ENCODE measurements at regions not wholly inside any gene's neighbourhood (a gene's known extent, or its start where the extent isn't known, plus 50 kb on each side); places are given as distances from the start of the nearest gene placed in this dataset.

DNA sequence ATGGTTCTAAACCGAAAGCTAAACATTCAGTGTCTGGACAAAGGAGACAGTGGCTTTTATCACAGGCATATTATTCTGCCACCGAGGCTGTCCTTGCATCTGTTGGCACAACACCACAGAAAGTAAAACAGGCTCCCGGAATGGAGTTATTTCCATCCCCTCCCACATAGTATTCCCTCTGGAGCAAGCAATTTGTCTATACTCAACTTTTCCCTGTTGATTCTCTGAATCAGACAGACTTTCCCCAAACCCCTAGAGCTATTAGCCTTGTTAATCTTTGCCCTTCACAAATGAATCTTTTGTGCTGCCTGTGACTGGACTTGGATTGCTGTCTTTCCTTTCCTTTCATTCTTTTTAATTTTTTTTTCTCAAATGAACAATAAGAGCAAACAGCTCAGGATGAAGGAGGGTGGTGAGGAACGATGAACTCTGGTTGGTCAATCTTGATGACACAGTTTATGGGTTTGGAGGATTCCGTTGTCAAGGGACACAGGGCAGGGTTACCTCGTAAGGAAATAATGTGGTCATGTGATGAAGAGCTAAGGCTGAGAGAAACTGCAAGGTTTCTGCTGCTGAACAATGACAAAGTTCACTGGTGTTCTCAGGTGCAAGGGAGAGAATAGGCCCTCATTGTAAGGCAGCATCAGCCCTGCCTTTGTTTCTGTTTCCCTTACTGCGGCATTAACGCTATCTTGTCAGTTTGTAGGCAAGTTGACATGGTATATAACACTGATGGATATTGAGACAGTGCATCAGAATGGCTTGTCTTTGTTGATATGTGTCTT, 275.0 kb upstream of the BMP2 start:
- 83% methylated on average over 8 of the region's 8 CpGs for WGBS
- H3K4me1 ChIP-seq (ENCODE audit: control insufficient read depth in 2 of 2, insufficient read depth in 2 of 2, low read length in 2 of 2), result no peaks in the 10 kb centered on the region
- no peaks in the 10 kb centered on the region for H3K36me3 ChIP-seq (ENCODE audit: control insufficient read depth in 2 of 2, insufficient read depth in 2 of 2, low read length in 1 of 2)
- no peak overlapping the region for H3K4me3 ChIP-seq (ENCODE audit: low read length in 2 of 2)
- no peaks in the 10 kb centered on the region for H3K27me3 ChIP-seq (ENCODE audit: control insufficient read depth in 2 of 2, insufficient read depth in 1 of 2, low read length in 1 of 2)
- H3K27ac ChIP-seq (ENCODE audit: low read depth in 1 of 2, low read length in 1 of 2), result no peak overlapping the region
- no peaks in the 10 kb centered on the region for H3K9me3 ChIP-seq (ENCODE audit: control insufficient read depth in 2 of 2, insufficient read depth in 1 of 2, low read length in 1 of 2)
- DNase-seq (ENCODE audit: low read depth in 6 of 9, low spot score in 9 of 9), result no peak

DNA sequence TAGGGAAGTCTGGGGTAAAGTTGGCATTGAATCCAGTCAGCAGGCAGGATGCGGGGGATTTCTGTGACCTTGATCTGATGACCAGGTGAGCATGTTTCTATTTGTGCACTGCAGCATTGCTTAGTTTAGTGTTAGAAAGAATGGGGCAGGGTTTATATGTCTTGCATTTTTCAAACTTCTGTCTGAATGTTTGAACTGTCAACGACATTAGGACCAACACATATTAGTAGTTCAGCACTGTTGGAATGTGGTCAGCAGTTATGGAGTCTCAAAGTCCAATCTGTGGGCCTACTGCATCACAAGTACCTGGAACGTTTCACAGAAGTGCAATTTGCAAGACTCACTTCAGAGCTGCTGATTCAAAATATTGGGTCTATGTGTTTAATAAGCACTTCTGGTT, 276.6 kb upstream of the BMP2 start:
- Histone ChIP-seq H3K4me1 (ENCODE audit: control insufficient read depth in 2 of 2, insufficient read depth in 2 of 2, low read length in 2 of 2) (no peaks in the 10 kb centered on the region), H3K4me3 (ENCODE audit: low read length in 2 of 2) (no peak overlapping the region), H3K9me3 (ENCODE audit: control insufficient read depth in 2 of 2, insufficient read depth in 1 of 2, low read length in 1 of 2) (no peaks in the 10 kb centered on the region), H3K36me3 (ENCODE audit: control insufficient read depth in 2 of 2, insufficient read depth in 2 of 2, low read length in 1 of 2) (no peaks in the 10 kb centered on the region), H3K27me3 (ENCODE audit: control insufficient read depth in 2 of 2, insufficient read depth in 1 of 2, low read length in 1 of 2) (no peaks in the 10 kb centered on the region), H3K27ac (ENCODE audit: low read depth in 1 of 2, low read length in 1 of 2) (no peak overlapping the region)
- DNase-seq (ENCODE audit: low read depth in 6 of 9, low spot score in 9 of 9), result no peak
- WGBS, result 88% methylated on average over 3 of the region's 3 CpGs

DNA sequence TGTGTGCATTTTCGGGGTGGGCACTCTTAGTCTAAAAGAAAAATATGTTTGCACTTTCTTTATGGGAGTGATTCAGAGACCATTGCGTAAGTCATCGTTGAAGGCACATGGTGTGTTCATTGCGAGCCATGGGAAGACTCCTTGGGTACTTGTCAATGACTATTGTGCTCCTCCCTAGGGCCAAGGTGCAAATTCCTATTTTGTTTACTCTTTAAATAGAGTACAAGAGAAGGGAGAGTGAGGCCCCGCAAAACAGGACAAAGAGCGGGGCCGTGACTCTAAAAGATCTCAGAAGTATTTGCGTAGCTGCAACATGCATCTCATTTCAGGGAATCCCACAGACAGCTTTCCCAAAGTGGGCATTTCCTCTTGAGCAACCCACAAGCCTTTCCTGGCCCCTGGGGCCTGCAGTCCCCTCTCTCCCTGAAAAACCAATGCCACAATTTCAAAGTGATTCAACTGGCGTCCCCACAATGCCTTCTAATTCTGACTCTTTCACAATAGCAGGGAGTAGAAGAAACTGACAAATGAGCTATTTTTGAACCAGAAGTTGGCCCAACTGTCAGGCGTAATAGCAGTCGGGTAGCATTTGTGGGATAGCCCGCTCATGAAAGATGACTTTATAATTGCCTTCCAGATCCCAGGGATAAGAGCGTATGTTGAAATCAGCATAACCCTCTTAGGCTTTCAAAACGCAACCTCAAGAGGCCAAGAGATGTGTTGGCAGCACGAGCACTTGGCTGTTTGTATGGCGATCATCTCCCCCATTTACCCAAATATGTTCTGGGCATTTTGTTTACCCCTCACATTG, 277.9 kb upstream of the BMP2 start:
- H3K27ac ChIP-seq (ENCODE audit: low read depth in 1 of 2, low read length in 1 of 2), result no peak overlapping the region
- no peak overlapping the region for H3K4me3 ChIP-seq (ENCODE audit: low read length in 2 of 2)
- no peaks in the 10 kb centered on the region for H3K36me3 ChIP-seq (ENCODE audit: control insufficient read depth in 2 of 2, insufficient read depth in 2 of 2, low read length in 1 of 2)
- no peaks in the 10 kb centered on the region for H3K9me3 ChIP-seq (ENCODE audit: control insufficient read depth in 2 of 2, insufficient read depth in 1 of 2, low read length in 1 of 2)
- no peak for DNase-seq (ENCODE audit: low read depth in 6 of 9, low spot score in 9 of 9)
- 74% methylated on average over 16 of the region's 16 CpGs for WGBS
- H3K4me1 ChIP-seq (ENCODE audit: control insufficient read depth in 2 of 2, insufficient read depth in 2 of 2, low read length in 2 of 2), result no peaks in the 10 kb centered on the region
- no peaks in the 10 kb centered on the region for H3K27me3 ChIP-seq (ENCODE audit: control insufficient read depth in 2 of 2, insufficient read depth in 1 of 2, low read length in 1 of 2)

DNA sequence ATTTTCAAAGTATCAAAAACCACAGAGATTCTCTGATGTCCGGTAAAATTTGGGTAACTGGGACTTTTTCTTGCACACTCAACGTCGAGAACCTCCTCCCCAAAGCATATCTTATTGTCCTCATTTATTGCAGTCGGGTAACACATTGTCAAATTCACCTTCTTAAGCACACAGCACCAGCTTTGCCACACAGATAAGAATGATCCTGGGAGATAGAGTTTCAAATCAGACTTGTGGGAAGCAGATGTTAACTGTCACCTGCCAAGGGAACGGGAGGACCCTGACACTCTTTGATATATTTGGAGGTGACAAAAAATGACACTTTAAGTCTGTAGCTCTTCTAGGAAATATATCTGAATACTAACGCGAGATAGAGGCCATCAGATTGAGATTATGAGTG, 282.1 kb upstream of the BMP2 start:
- H3K9me3 ChIP-seq (ENCODE audit: control insufficient read depth in 2 of 2, insufficient read depth in 1 of 2, low read length in 1 of 2), result no peaks in the 10 kb centered on the region
- H3K27me3 ChIP-seq (ENCODE audit: control insufficient read depth in 2 of 2, insufficient read depth in 1 of 2, low read length in 1 of 2), result no peaks in the 10 kb centered on the region
- no peak overlapping the region for H3K4me3 ChIP-seq (ENCODE audit: low read length in 2 of 2)
- 82% methylated on average over 7 of the region's 7 CpGs for WGBS
- H3K27ac ChIP-seq (ENCODE audit: low read depth in 1 of 2, low read length in 1 of 2), result no peak overlapping the region
- no peaks in the 10 kb centered on the region for H3K4me1 ChIP-seq (ENCODE audit: control insufficient read depth in 2 of 2, insufficient read depth in 2 of 2, low read length in 2 of 2)
- DNase-seq (ENCODE audit: low read depth in 6 of 9, low spot score in 9 of 9), result no peak
- no peaks in the 10 kb centered on the region for H3K36me3 ChIP-seq (ENCODE audit: control insufficient read depth in 2 of 2, insufficient read depth in 2 of 2, low read length in 1 of 2)

DNA sequence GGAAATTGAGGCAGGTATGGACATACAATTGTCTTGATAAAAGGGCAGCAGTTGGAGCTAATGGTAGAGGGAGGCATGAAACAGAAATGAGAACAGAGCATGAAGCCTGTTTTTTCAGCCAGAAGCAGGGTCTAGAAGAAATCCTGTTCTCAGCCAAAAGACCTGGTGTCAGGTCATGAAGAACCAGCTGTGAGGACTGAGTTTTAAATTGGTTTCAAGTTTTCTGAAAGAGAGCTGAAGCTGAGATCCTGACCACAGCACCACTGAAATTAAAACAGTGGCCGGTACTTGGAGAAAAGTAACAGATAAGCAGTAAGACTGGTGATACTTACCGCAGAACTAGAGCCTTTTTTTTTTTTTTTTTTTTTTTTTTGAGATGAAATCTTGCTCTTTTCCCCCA, 283.8 kb upstream of the BMP2 start:
- DNase-seq (ENCODE audit: low read depth in 6 of 9, low spot score in 9 of 9), result no peak
- H3K4me3 ChIP-seq (ENCODE audit: low read length in 2 of 2), result no peak overlapping the region
- H3K4me1 ChIP-seq (ENCODE audit: control insufficient read depth in 2 of 2, insufficient read depth in 2 of 2, low read length in 2 of 2), result no peaks in the 10 kb centered on the region
- no peak overlapping the region for H3K27ac ChIP-seq (ENCODE audit: low read depth in 1 of 2, low read length in 1 of 2)
- H3K36me3 ChIP-seq (ENCODE audit: control insufficient read depth in 2 of 2, insufficient read depth in 2 of 2, low read length in 1 of 2), result no peaks in the 10 kb centered on the region
- H3K9me3 ChIP-seq (ENCODE audit: control insufficient read depth in 2 of 2, insufficient read depth in 1 of 2, low read length in 1 of 2), result no peaks in the 10 kb centered on the region
- WGBS, result 96% methylated on average over 2 of the region's 2 CpGs
- no peaks in the 10 kb centered on the region for H3K27me3 ChIP-seq (ENCODE audit: control insufficient read depth in 2 of 2, insufficient read depth in 1 of 2, low read length in 1 of 2)

DNA sequence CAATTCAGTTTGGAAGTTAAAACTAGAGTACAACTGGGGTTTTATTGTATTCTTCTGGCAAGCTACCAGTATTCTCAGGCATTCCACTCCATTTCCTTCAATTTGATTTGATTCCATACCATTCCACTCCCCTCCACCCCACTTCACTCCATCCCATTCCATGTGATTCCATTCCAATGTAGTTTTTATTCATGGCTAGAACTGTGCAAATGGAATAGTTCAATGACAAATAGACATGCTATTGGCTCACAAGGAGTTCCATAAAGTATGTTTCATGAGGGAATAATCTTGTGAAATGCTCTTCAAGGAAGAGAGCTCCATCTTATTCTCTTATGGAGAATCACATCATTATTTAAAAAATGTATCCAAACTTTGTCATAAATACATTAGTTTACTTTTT, 285.0 kb upstream of the BMP2 start:
- no peaks in the 10 kb centered on the region for H3K4me1 ChIP-seq (ENCODE audit: control insufficient read depth in 2 of 2, insufficient read depth in 2 of 2, low read length in 2 of 2)
- no peak for DNase-seq (ENCODE audit: low read depth in 6 of 9, low spot score in 9 of 9)
- H3K9me3 ChIP-seq (ENCODE audit: control insufficient read depth in 2 of 2, insufficient read depth in 1 of 2, low read length in 1 of 2), result no peaks in the 10 kb centered on the region
- H3K4me3 ChIP-seq (ENCODE audit: low read length in 2 of 2), result no peak overlapping the region
- no peaks in the 10 kb centered on the region for H3K36me3 ChIP-seq (ENCODE audit: control insufficient read depth in 2 of 2, insufficient read depth in 2 of 2, low read length in 1 of 2)
- no peaks in the 10 kb centered on the region for H3K27me3 ChIP-seq (ENCODE audit: control insufficient read depth in 2 of 2, insufficient read depth in 1 of 2, low read length in 1 of 2)
- no peak overlapping the region for H3K27ac ChIP-seq (ENCODE audit: low read depth in 1 of 2, low read length in 1 of 2)

DNA sequence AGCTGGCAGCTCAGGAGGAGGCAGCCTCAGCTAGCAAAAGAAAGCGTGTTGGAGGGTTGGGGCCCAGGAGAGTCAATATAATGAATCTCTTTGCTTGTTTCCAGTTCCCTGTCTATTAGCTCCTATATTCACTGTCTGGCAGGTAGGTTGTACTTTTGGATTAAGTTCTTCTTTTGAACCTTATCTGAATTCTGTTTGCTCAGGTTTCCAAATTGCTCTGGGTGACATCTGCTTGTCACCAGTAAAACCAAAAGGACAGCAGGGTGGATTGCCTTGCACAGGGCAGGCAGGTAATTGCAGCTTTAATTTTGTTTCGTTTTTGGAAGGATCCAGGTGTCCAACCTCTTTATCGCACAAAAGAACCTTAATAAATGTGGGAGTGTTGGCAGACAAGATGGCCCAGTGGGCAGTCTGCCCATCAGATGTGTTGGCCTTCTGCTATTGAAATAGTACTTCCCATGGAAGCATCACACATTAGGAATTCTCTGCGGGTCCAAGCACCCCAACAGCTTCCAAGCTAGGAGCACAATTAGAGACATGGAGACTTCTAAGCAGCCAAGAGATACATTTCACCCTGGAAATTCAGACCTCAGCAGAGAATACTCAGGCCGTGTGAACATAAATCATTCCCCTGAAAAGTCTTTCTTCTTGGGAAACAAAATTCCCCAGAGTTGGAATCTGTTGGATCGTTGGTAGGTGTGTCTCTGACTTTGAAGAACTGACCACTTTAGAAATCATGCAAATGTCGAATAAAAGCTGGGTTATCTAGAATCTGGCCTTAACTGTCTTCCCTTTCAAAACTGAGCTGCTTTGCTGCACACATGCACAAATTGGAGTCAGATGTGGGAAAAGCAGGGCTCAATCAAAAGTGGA, 286.9 kb upstream of the BMP2 start:
- no peak for DNase-seq (ENCODE audit: low read depth in 6 of 9, low spot score in 9 of 9)
- WGBS, result 92% methylated on average over 7 of the region's 7 CpGs
- H3K9me3 ChIP-seq (ENCODE audit: control insufficient read depth in 2 of 2, insufficient read depth in 1 of 2, low read length in 1 of 2), result no peaks in the 10 kb centered on the region
- no peak overlapping the region for H3K4me3 ChIP-seq (ENCODE audit: low read length in 2 of 2)
- no peaks in the 10 kb centered on the region for H3K27me3 ChIP-seq (ENCODE audit: control insufficient read depth in 2 of 2, insufficient read depth in 1 of 2, low read length in 1 of 2)
- H3K4me1 ChIP-seq (ENCODE audit: control insufficient read depth in 2 of 2, insufficient read depth in 2 of 2, low read length in 2 of 2), result no peaks in the 10 kb centered on the region
- H3K27ac ChIP-seq (ENCODE audit: low read depth in 1 of 2, low read length in 1 of 2), result no peak overlapping the region
- no peaks in the 10 kb centered on the region for H3K36me3 ChIP-seq (ENCODE audit: control insufficient read depth in 2 of 2, insufficient read depth in 2 of 2, low read length in 1 of 2)

DNA sequence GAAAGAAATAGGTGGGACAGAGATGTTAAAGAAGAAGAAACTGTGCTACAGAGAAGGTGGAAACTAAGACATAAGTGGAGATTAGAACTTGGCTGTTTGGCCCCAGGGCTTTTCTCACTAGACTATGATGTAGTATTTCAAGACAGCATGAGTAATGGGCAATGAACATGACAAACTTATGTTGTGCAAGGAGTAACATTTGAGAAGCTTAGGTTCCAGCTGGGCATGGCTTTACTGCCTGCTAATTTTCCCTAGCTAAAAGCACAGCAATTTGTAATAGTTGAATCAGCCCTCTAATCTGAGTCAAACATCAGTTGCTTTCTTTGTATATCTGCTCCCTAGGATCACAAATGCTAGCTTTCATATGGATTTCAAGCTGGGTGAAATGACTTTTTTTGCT, 294.3 kb upstream of the BMP2 start:
- no peaks in the 10 kb centered on the region for H3K36me3 ChIP-seq (ENCODE audit: control insufficient read depth in 2 of 2, insufficient read depth in 2 of 2, low read length in 1 of 2)
- no peak overlapping the region for H3K4me3 ChIP-seq (ENCODE audit: low read length in 2 of 2)
- no peak for DNase-seq (ENCODE audit: low read depth in 6 of 9, low spot score in 9 of 9)
- no peak overlapping the region for H3K27ac ChIP-seq (ENCODE audit: low read depth in 1 of 2, low read length in 1 of 2)
- H3K9me3 ChIP-seq (ENCODE audit: control insufficient read depth in 2 of 2, insufficient read depth in 1 of 2, low read length in 1 of 2), result no peaks in the 10 kb centered on the region
- H3K27me3 ChIP-seq (ENCODE audit: control insufficient read depth in 2 of 2, insufficient read depth in 1 of 2, low read length in 1 of 2), result no peaks in the 10 kb centered on the region
- no peaks in the 10 kb centered on the region for H3K4me1 ChIP-seq (ENCODE audit: control insufficient read depth in 2 of 2, insufficient read depth in 2 of 2, low read length in 2 of 2)

DNA sequence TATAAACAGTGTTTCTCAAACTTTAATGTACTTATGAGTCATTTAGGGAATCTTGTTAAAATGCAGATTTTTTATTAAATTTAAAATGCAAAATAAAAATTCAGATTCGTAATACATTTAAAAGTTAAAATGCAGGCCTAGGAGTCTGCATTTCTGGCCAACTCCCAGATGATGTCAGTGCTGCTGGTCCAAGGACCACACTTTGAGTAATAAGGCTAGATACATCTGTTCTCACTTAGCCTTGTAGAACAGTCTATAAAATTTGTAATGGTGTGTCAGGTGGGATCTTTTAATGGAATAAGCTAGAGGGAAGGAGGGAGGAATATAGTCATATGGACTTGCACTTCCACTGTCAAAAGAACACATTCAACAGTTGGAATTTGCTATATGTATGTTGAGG, 295.6 kb upstream of the BMP2 start:
- Histone ChIP-seq H3K4me3 (ENCODE audit: low read length in 2 of 2) (no peak overlapping the region), H3K9me3 (ENCODE audit: control insufficient read depth in 2 of 2, insufficient read depth in 1 of 2, low read length in 1 of 2) (no peaks in the 10 kb centered on the region), H3K27me3 (ENCODE audit: control insufficient read depth in 2 of 2, insufficient read depth in 1 of 2, low read length in 1 of 2) (no peaks in the 10 kb centered on the region), H3K27ac (ENCODE audit: low read depth in 1 of 2, low read length in 1 of 2) (no peak overlapping the region), H3K4me1 (ENCODE audit: control insufficient read depth in 2 of 2, insufficient read depth in 2 of 2, low read length in 2 of 2) (no peaks in the 10 kb centered on the region), H3K36me3 (ENCODE audit: control insufficient read depth in 2 of 2, insufficient read depth in 2 of 2, low read length in 1 of 2) (no peaks in the 10 kb centered on the region)
- DNase-seq (ENCODE audit: low read depth in 6 of 9, low spot score in 9 of 9), result no peak
- 91% methylated on average over 1 of the region's 1 CpG for WGBS

All from thymus (tissue), 11 donors.